Hippocampal formation (tissue), 2 donors: ENCODE measurements at regions not wholly inside any gene's neighbourhood (a gene's known extent, or its start where the extent isn't known, plus 50 kb on each side); places are given as distances from the start of the nearest gene placed in this dataset.

Experiments
- DNase-seq, 2 donors: peaks; one replicate each; lab custom pipeline; 2025; lab: John Stamatoyannopoulos, UW

DNA sequence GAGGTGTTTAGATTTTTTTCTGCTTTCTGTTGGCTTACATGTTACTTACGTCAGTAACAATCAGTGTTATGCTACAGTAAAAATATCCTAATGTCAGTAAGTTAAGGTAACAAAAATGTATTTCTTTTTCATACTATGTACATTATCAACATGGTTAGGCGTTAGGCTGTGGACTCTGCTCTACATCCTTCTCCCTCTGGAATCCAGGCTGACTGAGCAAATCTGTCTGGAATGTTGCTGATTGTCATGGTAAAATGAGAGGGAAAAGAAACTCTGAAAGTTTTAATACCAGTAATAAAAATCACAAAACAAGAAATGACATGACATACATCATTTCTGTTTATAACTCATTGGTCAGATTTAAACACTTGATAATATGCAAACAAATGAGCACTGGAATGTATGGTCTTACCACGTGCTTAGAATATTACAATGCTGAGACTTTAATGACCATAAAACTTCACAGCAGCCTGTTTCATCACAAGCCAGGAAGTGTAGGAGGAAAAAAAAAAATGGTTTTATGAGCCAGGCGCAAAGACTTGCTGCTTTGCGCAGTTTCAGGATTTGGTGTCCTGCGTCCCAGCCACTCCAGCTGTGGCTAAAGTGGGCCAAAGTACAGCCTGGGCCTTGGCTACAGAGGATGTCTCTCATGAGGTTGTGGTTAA is 252.4 kb downstream of the FSIP2 start:
- no peak for DNase-seq

DNA sequence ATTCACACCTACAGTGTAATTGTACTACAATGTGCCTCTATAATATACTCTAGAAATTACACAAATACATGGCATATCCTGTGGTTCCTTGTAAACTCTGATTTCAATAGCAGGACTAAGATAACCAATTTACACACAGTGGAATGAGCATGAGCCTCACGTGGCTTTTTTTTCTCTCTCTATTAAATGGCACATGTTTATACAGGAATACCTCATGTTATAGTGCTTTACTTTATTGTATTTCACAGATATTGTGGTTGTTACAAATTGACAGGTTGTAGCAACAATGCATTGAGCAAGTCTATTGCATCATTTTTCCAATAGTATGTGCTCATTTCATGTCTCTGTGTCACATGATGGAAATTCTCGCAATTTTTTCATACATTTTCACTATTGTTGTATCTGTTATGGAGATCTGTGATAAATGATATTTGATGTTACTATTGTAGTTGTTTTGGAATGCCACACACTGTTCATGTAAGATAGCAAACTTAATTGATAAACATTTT is 260.0 kb downstream of the FSIP2 start:
- DNase-seq, result no peak

DNA sequence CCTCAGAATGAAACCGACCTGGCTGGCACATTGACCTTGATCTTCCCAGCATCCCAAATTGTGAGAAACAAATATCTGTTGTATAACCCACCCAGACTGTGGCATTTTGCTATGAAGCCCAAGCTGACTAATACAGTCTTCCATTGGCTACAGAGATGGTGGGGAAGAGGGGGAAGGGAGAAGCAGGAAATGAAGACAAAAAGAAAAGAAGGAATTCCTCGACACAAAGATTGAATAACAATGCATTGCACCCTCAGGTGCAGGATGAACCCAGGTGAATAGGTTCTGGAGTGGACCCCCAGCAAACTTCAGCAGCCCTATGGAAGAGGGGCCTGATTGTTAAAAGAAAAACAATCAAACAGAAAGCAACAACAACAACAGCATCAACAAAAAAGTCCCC is 270.7 kb downstream of the FSIP2 start:
- no peak for DNase-seq

DNA sequence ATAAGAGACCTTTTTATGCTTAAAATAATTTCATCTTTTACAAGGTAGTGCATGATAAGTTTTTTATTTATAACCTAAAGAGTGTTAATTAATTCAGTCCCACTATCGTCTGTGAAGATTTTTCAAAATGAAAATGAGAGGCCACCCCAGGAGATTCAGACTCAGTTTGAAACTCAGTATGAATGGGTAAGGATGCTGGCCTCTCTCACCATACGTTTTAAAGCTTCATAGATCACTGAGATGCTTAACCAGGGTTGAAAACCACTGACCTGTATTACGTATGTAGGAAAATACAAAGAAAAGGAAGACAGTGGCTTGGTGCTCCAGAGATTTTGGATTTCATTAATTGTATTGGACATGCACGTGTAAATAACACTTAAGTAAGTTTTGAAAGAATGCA is 278.7 kb downstream of the FSIP2 start:
- no peak for DNase-seq

DNA sequence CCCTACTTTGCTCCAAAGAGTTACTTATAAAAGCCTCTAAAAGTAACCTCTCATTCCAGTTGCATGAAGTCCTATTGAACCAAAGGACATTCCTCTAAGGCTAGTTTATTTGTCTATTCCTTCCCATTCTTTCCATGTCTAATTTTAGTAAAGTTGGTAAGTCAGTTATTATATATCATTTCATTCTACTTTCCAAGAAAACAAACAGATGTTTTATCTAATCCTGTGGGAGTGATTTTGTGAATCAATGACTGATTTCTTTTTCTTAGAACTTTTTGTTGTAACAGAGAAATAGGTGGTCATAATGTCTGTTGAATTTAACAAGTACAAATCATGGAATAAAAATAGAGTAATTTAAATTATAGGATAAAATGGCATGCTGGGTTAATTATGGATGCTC is 286.3 kb downstream of the FSIP2 start:
- DNase-seq, result no peak

DNA sequence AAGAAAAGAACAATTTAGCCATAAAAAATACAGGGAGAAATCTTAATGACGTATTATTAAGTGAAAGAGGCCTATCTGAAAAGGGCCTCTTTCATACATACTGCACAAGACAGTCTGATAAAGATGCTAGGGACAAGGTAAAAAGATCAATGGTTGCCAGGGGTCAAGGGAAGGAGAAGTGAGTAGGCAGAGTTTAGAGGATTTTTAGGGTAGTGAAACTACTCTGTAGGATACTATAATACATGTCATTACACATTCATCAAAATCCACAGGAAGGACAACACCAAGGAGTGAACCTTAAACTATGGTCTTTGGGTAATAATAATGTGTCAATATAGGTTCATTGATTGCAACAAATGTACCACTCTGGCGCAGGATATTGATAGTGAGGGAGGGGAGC is 289.3 kb downstream of the FSIP2 start:
- DNase-seq, result no peak

DNA sequence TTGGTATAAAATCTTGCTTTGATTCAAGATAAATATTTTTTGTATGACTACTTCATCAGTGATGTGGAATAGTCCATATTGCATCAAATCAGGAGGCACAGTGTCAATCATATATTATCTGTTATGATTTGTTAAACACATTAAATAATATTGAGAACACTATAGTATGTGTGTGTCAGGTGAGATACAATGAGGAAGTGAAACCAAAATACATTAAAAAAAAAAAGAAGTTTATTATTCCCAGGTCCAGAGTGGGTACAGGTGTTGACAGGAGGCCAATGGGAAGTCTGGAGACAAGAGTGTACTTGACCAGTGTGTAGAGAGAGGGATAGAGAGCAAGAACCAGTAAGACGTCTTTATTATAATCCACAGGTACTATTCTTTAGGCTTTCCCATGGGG is 292.6 kb downstream of the FSIP2 start:
- DNase-seq, result no peak

DNA sequence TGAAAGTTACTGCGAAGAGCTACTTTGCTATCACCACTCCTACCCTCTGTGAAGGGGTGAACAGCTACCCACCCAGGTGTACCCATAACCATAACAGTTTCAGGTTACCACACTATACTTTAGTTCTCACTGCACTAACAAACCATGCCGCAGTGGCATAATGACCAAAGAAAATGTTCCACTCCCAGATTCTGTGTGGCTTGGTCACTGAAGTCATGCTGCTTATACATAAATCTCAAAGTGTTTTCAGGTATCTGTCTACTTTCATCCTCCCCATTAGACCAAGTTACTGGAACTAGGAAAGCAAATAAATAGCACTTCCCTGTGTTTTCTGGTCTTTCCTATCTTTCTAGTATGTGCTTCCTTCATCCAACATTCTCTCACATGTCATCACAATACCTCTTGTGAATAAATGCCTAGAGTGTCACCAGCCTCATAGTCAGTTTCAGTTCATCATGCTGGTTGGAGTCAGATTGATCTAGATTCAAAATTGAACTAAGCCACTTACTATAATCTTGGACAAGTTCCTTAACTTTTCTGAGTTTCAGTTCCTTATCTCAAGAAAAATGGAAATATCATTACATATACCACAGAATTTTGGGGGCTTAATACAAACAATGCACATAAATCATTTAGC is 293.6 kb downstream of the FSIP2 start:
- DNase-seq, result no peak

DNA sequence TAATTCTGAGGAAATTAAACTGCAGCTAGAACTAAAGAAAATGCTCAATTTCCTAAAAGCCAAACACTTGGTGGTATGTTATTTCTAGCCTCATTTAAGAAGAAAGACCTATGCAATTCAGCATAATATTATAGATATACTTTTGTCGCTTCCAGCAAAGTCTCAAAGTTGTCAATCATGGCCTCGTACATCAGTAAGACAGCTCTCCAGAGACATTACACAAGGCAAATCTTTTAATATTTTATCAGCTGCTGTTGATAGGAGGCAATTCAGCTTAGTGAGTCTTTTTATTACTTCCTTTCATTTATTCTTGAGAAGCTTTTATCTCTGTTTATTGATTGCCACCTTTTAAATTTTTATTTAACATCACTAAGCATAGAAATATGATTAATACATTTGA is 294.3 kb downstream of the FSIP2 start:
- no peak for DNase-seq

DNA sequence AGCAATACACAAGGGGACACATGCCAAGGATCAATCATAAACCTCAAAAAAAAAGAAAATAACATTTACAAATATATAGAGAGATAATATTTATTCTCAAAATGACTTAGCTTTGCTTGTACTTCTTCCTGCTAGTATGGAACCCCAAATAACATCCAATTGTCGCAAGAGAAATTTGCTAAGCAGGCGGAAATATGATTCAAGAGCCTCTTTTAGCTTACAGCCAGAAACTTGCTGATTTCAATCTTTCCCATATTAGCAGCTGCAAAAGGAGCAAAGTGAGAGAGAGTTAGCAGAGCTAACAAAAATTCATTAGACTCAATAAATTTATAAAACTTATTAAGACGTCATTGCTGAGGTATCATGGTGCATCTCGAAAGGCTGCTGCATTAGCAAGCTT is 294.9 kb downstream of the FSIP2 start:
- DNase-seq, result peak in 1 of 2 donors; percentile 6

DNA sequence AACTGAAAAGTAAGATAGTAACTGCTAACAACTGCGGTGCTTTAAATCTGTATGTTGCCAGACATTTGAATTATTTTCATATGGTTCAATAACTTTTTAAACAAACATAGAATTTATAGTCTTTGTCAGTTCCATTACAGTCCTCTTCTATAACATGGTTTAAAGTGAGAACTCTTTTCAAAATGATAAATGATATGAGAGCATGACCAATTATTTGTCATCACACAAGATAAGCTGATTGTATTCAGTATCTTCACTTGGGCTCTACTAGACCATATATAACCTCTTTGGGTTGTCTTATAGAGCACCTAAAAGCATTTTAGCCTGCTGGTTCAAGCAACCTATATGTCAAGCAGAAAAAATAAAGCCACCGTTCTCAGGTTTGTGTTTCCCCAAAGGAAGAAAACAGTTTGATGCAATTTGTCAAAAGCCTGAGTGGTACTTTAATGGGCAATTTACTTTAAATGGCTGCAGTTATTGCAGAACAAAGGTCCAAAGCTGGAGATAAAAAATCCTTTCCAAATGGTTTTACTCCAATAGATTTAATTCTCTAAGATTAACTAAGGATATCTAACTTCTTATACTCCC is 298.4 kb downstream of the FSIP2 start:
- no peak for DNase-seq

DNA sequence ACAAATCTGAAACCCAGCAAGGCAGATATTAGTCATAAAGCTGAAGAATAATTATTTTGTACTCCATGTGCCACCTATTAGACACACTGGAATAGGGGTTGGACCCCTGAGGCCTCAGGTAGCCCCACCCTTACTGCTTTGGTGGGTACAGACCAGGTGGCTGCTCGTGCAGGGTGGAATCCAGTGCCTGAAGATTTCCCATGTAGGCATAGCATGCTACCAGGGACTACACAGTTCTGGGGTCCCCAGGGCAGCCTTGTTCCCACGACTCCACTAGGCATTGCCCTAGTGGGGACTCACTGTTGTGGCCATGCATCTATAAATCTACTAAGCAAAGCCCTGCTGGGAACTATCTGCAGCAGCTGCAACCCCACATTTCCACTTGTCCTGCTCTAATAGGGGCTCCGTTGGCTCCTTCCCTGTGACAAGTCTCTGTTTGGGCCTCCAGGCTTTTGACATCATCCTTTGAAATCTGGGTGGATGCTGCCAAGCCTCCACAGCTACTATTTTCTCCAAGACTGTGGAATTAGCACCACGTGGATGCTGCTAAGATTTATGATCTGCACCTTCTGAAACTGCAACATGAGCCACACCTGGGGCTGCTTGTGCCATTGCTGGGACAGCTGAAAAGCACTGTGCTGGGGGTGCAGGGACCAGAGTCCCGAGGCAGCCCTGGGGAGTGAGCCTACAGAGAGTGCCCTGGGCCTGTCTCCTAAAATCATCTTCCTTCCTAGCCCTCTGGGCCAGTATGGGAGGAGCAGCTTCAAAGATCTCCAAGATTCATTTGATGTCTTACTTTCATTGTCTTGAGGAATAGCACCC is 303.8 kb downstream of the FSIP2 start:
- DNase-seq, result no peak

DNA sequence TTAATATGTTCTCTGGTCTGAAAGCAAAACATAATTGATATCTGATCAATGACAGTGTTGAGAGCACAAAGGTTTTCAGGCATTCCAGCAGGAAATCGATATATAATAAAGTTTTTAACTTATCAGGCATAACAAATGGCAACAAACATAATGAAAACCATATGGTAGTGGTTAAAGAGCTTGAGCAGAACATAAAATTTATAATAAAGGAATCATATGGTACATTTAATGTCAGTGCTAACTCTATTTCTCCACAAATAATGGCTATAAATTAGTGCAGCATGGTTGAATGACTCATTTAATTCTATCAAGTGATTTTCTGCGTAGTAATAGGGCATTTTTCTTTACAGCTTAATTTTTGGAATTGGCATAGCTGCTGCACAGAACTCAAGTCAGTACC is 306.2 kb downstream of the FSIP2 start:
- DNase-seq, result no peak

DNA sequence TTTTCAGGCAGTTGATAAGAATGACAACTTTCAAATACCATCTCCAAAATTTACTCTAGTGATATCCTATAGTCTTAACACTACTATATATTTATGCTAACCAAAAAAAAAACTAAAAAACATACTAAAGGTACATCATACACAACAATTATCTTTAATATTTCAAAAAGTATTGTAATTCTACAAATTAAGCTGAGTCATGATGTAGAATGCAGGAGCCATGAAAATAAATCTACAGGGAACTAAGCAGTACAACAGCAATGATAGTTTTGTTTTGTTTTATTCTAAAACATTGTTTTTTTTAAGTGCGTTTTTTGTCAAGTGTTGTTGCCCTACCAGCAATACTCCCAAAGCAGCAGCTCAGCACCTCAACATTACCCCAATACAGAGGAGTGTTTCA is 314.3 kb downstream of the FSIP2 start:
- no peak for DNase-seq

DNA sequence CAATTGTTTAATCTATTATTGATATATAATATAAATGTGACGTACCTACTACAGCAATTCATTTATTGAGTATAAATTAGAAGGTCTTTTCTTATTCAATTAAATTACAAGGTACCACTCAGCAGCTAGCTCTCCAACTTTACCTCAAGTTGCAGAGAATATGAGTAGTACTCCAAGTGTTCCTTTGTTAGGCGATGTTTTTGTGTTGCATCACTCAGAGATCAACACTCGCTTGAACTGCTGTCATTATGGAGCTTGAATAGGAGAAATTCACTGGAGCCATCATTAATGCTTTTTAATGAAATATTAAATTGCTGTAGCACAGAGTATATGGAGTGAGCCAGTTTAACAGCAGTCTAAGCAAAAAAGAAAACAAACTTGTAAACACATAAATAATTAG is 320.0 kb downstream of the FSIP2 start:
- DNase-seq, result no peak

DNA sequence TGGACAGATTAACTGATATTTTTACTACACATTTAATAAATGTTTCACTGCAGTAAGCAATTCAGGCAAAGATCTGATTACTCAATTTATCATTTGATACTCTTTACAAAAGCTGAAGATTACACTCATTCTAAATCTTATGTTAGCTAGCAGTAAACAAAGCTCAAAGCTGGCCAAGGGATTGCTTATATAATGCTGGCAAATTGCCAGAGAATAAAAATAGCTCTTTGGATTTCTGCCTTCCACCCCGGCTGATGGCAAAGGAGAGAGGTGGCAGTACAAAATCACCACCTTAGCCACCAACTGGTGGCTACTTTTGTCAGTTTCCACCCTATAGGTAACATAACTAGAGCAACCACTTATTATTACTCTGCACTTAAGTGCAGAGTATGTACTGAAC is 320.5 kb downstream of the FSIP2 start:
- DNase-seq, result no peak

DNA sequence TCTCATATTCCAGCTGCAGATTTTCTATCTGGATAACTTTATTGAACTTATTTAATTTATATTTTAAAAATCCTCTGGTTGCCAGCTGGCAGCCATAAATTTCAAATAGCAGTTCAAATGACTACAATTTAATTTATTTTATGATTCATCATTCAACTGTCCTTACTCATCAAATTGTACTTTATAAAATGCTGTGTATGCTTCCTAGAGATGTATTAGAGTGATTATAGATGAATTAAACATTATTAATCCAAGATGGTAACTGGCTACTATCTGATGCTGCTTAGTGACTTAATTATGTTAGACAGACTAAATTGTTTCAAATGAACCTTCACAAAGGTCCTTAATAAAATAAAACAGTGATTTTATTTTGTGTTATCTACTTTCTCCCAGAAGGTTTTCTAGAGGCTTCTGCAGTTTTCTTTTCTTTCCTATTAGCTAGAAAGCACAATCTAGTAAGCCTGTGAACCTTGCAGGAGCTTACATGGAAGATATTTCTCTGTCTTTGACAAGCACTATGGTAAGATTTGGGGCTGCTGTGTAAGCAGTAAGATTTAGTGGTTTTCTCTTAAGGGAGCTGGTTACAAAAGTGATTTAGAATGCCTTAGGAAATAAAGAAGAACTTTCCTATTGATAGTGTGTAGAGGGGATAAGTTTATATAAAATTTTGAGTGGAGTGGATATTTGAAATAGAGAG is 322.3 kb downstream of the FSIP2 start:
- DNase-seq, result no peak

DNA sequence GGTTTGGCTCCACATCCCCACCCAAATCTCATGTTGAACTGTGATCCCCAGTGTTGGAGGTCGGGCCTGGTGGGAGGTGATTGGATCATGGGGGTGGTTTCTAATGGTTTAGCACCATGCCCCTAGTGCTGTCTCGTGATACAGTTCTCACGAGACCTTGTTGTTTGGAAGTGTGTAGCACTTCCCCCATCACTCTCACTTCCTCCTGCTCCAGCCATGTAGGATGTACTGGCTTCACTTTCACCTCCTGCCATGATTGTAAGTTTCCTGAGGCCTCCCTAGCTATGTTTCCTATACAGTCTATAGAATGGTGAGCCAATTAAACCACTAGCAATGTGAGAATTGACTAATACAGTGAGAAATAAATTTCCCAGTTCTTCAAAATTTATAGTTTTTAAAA is 325.9 kb downstream of the FSIP2 start:
- DNase-seq, result no peak

DNA sequence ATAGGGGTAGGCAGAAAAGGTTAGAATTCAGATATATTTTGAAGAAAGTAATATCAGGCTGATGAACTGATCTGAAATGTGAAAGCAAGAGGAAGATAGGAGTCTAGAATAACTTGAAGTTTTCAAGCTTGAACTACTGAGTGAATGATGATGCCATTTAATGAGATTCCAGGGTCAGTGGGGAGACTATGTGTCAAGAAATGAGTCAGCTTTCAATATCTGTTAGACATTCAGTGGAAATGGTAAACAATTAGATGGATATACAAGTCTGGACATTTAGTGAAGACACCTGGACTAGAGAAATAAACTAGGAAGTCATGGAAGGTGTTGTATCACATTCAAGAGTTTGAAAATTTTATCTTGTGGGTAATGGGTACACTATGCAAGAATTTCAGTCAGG is 326.9 kb downstream of the FSIP2 start:
- no peak for DNase-seq

DNA sequence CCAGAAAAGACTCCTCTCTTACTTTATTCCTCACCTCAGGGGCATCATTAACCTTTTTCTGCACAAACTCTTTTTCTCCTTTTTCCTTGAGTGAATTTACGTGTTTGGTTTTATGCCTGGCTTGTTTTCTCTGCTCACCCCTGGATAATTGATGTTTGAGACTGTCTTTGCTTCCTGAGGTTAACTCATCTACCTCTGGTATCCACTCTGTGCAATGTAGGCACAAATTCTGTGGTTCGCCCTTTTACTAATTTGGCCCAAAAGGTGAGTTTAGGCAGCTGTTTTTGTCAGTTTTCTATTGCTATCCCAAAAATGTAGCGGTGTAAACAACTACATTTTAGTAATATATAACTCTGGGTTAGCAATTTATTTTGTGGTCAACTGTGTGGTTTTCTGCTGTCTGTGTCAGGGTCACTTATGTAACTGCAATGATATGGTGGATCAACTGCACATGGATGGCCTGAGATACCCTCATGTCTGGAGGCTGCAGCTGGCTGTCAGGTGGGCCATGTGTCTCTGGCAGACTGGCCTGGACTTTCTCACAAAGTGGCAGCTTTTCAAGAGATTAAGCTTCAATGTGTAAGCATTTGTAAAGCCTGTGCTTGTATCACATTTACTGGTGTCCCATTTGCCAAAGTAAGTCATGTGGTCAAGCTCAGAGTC is 329.7 kb downstream of the FSIP2 start:
- DNase-seq, result no peak

DNA sequence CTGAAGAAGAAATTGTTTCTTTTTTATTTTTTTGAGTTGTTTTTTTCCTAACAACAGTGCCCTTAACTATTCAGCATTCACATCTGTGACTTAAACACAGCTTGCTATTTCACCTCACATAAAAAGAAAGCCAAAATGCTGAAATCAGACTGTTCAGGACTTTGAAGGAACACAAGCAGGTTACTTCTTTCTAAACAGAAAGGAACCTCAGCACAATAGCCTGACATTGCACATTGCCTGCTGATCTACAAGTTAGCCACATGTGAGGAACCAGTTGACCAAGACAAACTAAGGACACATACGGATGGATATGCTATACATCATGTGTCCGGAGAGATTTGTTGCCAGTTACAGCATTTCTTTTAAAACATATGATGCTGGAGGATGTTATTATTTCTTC is 331.1 kb downstream of the FSIP2 start:
- DNase-seq, result no peak

DNA sequence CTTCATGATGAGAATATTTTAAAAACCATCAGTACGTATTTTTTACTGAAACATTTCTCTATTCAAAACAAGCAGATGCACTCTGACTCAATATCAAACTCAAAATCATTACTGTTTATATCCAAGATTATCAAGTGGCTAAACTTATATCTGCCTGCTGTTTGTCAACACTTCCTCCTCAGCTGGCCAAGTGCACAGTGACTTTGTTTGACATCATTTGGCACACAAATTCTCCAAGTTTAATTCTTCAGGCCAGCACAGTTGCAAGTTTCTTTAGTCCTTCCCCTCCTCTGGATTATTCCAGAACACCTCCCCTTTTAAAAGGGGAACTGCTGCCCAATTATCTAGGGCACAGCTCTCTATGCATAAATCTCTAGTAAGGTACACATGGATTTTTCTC is 346.6 kb downstream of the FSIP2 start:
- DNase-seq, result no peak
